ENCODE measurements at regions not wholly inside any gene's neighbourhood (a gene's known extent, or its start where the extent isn't known, plus 50 kb on each side); places are given as distances from the start of the nearest gene placed in this dataset.

- no peak for TF ChIP-seq EP300 (IDR thresholded peaks at IDR 0.05)
- TF ChIP-seq CTCF (IDR thresholded peaks at IDR 0.05): no peak
- TF ChIP-seq RFX5 (IDR thresholded peaks at IDR 0.05): no peak
- TF ChIP-seq REST (IDR thresholded peaks at IDR 0.05): no peak
- no peak for TF ChIP-seq MAX (IDR thresholded peaks at IDR 0.05)
- no peak for TF ChIP-seq ELK1 (IDR thresholded peaks at IDR 0.05; ENCODE audit: low read depth, low read length)
Measured at GRCh38 chr9:3758816-3759576, 233.2 kb upstream of the RFX3 start.
